HPDE6-E6E7 (cell line): ENCODE measurements at regions not wholly inside any gene's neighbourhood (a gene's known extent, or its start where the extent isn't known, plus 50 kb on each side); places are given as distances from the start of the nearest gene placed in this dataset.
"Not testable (repeated sequence)": the region's sequence is repeated elsewhere in the genome, so short reads cannot be mapped to it uniquely, and the experiment has no call there.

Source experiments
- DNase-seq: peaks from one replicate; pipeline ENCODE4 v3.0.0; 2011; ENCODE audit warnings: missing footprints; ENCODE audit errors: extremely low spot score

DNA sequence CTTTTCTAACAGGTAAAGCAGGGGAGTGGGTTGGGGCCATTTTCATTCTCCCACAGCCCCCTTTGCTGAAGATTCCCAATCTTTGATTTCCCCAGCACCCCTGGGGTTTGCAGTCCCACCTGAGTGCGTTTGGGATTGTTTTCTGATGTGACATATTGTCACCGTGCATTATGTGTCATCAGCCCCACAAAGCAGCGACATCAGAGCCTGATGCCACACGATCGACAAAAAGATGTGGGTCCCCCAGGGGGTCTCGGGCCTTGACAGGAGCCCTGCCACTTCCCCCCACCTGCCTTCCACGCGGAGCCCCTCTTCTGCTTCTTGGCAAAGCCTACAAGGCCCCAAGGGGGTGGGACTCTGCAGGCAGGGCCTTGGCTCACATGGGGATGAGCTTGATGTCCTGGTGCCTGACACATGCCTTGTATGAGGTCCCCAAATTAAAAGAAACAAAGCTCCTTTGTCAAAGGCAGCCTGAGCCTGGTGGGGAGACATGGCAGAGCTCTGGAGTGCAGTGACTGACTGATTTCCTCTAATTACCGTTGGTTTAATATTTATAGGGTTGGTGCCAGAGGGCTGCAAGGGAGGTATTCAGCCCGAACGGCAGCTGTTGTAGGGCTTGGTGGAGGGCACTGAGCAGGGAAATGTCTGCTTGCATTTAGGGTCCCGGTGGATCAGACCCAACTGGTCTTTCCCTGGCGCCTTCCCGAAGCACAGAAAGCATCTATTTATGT is 149.2 kb downstream of the MIAT start:
- DNase-seq, result no peak

DNA sequence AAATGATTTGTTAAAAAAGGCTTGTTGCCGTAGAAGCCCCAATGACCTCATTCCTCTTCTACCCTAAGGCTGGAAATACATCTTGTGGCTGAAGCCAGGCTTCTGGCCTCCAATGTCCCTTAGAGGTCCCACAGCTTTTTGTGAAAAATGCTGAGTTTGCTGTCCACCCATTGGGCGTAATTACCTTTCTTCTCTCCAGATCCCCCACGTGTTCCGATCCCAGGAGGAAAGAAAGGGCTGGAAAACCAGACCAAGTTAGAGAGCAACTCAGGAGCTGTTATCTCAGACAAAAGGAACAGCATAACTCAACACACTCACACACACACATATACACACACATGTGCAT is 154.2 kb downstream of the MIAT start:
- no peak for DNase-seq

GRCh38 chr22:26812731-26813130 is 155.3 kb downstream of the MIAT start:
- DNase-seq, result no peak

- DNase-seq, result no peak
These were observed 159.3 kb downstream of the MIAT start for GRCh38 chr22:26816726-26817125.

DNA sequence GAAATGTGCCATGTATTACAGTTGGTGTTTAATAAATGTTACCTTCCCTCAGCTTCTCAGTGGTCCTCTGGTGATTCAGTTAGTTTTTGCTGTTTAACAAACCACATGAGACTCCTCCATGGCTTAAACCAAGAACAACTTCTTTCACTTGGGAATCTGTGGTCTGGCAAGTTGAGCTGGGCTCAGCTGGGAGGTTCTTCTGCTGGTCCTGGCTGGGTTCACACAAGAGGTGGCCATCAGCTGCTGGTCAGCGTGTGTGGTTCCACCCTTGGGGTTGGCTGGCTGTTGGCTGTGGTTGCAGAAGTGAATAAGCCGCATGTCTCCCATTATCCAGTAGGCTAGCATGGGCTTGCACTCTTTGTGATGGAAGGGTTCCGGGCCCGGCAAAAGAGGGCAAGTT is 160.5 kb downstream of the MIAT start:
- DNase-seq, result no peak

- no peak for DNase-seq
These were observed 164.5 kb downstream of the MIAT start for GRCh38 chr22:26821854-26822253.

DNA sequence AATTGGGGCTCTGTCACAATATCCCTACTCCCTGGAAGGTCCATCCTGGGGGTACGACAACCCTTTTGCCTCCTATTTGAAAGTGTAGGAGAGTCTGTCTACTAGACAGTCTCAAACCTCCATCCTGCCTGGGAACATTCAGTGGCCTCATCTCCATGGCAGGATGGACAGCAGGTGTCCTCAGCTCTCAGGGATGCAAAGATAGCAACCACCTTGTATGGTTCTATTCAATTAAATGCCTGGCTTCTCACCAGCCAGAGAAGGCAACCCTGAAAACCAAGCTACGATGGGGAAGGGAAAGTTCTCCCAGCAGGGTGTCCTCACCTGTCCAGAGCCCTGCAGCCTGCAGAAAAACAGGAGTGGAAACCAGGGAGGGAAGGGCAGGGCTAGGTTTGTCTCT is 164.9 kb downstream of the MIAT start:
- DNase-seq, result no peak

DNA sequence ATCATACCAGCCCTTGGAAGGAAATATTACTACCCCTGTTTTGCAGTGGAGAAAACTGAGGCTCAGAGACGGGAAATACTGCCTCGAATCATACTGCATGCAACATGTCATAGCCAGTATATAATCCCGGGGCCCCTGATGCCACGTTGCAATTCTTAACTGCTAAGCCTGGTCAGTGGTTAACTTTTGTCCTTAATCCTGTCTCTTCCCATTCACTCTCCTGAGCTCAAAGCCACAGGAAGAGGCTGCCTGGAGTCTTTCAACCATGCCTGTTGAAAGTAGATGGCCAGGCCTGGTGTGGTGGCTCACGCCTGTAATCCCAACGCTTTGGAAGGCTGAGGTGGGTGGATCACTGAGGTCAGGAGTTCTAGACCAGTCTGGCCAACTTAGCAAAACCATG is 166.6 kb downstream of the MIAT start:
- DNase-seq, result no peak

GRCh38 chr22:26825960-26826935 is 168.9 kb downstream of the MIAT start:
- DNase-seq, result no peak

DNA sequence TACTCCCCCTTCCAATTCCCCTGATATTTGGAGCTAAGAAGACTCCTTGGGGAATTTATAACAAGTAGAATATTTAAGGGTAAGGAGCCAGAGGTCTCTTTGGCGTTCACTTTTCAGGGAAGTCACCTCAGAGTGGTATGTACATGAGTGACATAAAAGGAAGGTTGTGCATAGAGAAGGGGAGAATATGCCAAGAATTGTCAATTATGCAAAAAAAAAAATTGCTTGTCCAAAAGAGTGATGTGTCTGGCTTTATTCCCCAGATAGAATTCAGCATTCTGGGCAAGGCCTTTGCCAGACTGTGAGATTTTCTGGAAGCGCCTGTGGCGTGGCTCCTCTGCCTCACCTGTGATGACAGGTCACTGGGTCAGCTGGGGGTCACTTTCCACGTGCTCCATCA is 170.2 kb downstream of the MIAT start:
- no peak for DNase-seq

- DNase-seq, result no peak
These were observed 170.9 kb downstream of the MIAT start for GRCh38 chr22:26828311-26828710.

DNA sequence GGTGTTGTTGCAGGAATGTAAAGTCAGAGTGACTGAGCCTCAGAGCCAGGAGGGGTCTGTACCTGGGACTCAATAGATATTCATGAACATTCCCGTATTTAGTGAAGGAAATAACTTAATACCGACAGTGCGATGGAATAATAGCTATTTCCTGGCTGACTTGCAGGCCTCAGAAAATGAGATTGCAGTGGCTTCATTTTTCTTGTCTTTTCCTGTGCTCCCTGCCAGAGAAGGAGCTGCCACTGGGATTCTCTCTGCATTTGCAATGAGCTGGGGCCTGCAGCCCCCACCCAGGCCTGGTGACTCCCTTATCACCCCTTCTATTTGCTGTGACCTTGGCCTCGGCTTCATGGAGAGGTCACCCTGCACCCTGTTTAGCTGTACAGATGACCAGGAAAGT is 173.4 kb downstream of the MIAT start:
- no peak for DNase-seq

DNA sequence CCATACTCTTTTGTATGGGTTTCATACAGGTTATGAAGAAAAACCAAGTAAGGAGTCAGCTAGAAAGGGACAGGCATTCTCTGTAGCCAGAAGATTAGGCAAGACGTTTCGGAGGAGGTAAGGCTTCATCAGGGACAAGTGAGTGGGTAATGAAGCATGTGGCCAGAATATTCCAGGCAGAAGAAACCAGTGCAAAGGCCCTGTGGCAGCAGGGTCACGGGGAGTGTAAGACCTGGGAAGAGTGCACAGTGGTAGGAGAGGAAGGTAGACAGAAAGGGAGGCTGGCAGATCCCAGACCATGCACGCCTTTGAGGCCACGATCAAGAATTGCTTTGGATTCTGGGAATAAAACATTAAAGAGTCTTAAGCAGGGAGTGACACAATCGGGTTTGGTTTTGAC is 177.6 kb downstream of the MIAT start:
- DNase-seq, result no peak

- DNase-seq, result peak; percentile 27
These were observed 178.6 kb downstream of the MIAT start for GRCh38 chr22:26835929-26836528.

DNA sequence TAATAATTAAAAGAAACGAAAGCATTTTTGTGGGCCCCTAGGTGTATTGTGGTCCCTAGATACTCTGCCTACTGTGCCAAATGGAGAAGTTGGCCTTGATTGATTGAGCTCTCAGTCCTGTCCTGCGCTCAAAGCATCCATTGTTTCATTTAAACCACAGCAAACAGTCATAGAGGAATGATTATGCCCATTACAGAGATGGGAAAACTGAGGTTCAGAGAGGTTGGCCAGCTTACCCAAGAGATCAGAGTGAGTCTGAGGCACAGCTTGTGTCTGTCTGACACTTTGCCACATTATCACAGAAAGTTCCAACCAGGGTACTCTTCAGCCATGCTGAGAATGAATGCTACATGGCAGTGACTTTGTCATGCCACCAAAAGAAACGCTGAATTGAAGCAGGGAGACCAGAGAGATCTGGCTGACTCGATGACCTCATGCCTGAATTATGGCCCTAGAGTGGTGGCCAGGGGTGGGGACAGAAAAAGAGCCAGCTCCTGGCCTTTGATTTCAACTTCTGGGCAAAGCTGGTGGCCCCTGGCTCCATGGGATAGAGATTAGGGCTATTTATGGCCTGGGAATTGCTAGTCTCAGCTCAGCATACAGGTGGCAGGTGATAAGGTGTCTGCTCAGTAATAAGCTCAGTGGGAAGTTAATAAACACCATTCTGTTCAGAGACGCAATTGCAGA is 180.5 kb downstream of the MIAT start:
- no peak for DNase-seq

- DNase-seq, result no peak
These were observed 181.1 kb downstream of the MIAT start for GRCh38 chr22:26838471-26838825.

DNA sequence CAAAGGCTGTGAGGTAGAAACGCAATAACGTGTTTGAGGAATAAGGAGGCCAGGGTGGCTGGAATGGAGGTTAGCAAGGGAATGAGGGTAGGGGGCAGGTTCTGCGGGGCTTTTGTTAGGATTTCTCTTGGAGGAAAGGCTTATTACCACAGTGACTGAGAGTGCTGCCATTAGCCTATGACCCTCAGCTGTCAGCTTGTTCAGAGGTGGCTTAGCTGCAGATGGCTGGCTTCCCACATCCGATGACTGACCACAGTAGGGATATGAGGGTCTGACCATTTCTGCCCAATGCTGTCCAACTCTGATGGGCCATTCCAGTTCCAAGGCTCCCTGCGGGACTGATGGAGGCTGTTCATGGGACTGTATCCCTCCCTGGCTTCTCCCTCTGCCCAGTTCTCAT is 181.8 kb downstream of the MIAT start:
- DNase-seq, result no peak

GRCh38 chr22:26840770-26841169 is 183.4 kb downstream of the MIAT start:
- not testable (repeated sequence) for DNase-seq

GRCh38 chr22:26842103-26842502 is 184.7 kb downstream of the MIAT start:
- no peak for DNase-seq

- no peak for DNase-seq
These were observed 187.8 kb downstream of the MIAT start for GRCh38 chr22:26845021-26845743.

DNA sequence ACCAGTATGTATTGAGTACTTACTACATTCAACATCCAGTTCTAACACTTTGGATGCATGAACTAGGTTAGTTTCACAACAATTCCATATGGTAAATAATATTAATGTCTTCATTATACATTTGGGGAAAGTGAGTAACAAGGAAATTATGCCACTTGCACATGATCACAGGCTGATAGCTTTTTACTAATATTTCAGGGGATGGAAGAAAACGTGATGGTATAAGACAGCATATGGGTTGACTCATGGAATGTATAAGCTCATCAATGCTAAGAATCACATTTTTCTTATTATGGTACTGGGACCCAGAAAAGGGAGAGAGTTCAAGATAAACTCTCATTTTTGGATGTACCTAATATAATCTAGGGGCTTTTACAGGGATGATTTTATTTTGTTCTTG is 188.7 kb downstream of the MIAT start:
- DNase-seq, result no peak

DNA sequence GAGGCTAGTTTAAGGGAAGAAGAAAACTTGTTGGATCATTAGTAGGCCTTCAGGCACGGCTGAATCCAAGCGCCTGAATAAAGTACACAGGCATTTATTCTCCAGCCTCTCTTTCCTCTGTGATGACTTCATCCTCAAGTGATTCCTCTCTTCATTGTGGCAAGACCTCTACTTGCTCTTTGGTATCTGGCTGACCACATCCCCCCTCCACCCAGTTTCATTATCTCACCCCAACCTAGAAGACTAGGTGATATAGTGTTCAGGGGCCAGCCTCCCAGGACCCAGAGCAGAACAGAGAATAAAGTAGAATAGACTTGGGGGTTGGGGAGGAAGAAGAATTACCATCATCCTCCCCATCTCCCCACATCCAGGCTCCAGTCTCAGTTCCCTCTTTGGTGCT is 189.3 kb downstream of the MIAT start:
- DNase-seq, result no peak
